Lung (tissue), 11 donors: ENCODE measurements at regions not wholly inside any gene's neighbourhood (a gene's known extent, or its start where the extent isn't known, plus 50 kb on each side); places are given as distances from the start of the nearest gene placed in this dataset.

ENCODE experiments used
- ATAC-seq: fragments of 200-7000 bp; cut with Tn5 transposase; one replicate; pipeline ENCODE4 v1.9.1; 2020; ENCODE audit warnings: moderate number of reproducible peaks; ENCODE audit not compliant: insufficient read depth, low FRiP score
- DNase-seq, 3 donors: peaks; one replicate each; pipeline ENCODE4 v3.0.0-alpha.2; 2013 to 2017
- H3K27ac ChIP-seq, 2 donors: one replicate each; pipeline ENCODE4 v1.5.1; 2013; ENCODE audit warnings: mild to moderate bottlenecking in 2 of 2, moderate library complexity in 2 of 2, control low read depth in 1 of 2, inconsistent platforms in 1 of 2, low read depth in 1 of 2, low read length in 1 of 2
- H3K27me3 ChIP-seq, 3 donors: one replicate each; pipeline ENCODE4 v1.5.1; 2013; ENCODE audit warnings: low read length in 2 of 3; ENCODE audit not compliant: control insufficient read depth in 3 of 3, insufficient read depth in 3 of 3
- H3K36me3 ChIP-seq, 4 donors: one replicate each; pipeline ENCODE4 v1.5.1; 2013; ENCODE audit warnings: low read length in 4 of 4, mild to moderate bottlenecking in 1 of 4, moderate library complexity in 1 of 4; ENCODE audit not compliant: control insufficient read depth in 4 of 4, insufficient read depth in 4 of 4
- H3K4me1 ChIP-seq, 5 donors: one replicate each; pipeline ENCODE4 v1.5.1; 2013; ENCODE audit warnings: low read length in 5 of 5, mild to moderate bottlenecking in 2 of 5, moderate library complexity in 1 of 5; ENCODE audit not compliant: control insufficient read depth in 5 of 5, insufficient read depth in 5 of 5
- H3K4me3 ChIP-seq: one replicate; pipeline ENCODE4 v1.5.1; 2013; ENCODE audit warnings: mild to moderate bottlenecking, control low read depth, moderate library complexity
- H3K9ac ChIP-seq, 2 donors: one replicate each; pipeline ENCODE4 v1.5.1; 2013; ENCODE audit warnings: low read length in 2 of 2, control low read depth in 1 of 2; ENCODE audit not compliant: insufficient read depth in 1 of 2
- H3K9me3 ChIP-seq, 4 donors: one replicate each; pipeline ENCODE4 v1.5.1; 2013; ENCODE audit warnings: low read length in 3 of 4, mild to moderate bottlenecking in 1 of 4, moderate library complexity in 1 of 4; ENCODE audit not compliant: control insufficient read depth in 4 of 4, insufficient read depth in 3 of 4
- CTCF ChIP-seq: IDR thresholded peaks from 2 replicates; pipeline ENCODE4 v1.5.1; 2012; ENCODE audit warnings: mild to moderate bottlenecking; ENCODE audit errors: control extremely low read depth, extremely low read depth
- WGBS, 2 donors: extraction: QIAGEN DNeasy Blood & Tissue Kit; methylation state at CpG; one replicate each; pipeline ENCODE4 v1.1.7; 2013; 5-methylcytosine and 5-hydroxymethylcytosine counted together
- donor health status: control.
- donor health status: control.
- donor health status: Bipolar disorder and iron deficiency.
- donor health status: healthy.
- donor health status: DM: yes; HTN: yes; CAD: no.

GRCh38 chr16:7946142-7946541 is 613.5 kb downstream of the RBFOX1 start:
- H3K9me3 ChIP-seq, result no peaks in the 10 kb centered on the region
- H3K4me3 ChIP-seq, result no peak overlapping the region
- no peak overlapping the region for H3K27ac ChIP-seq
- 59 to 62% methylated on average over 4 of the region's 4 CpGs for WGBS, 2 donors
- H3K36me3 ChIP-seq, result no peaks in the 10 kb centered on the region
- no peak for DNase-seq
- H3K4me1 ChIP-seq, result peaks cover 0 to 2% (median 0%) of the 10 kb centered on the region in 5 donors
- no peak overlapping the region for H3K9ac ChIP-seq
- no peak for ATAC-seq
- no peak for TF ChIP-seq CTCF
- H3K27me3 ChIP-seq, result no peaks in the 10 kb centered on the region

- no peak overlapping the region for H3K4me3 ChIP-seq
- WGBS, 2 donors, result 60 to 81% methylated on average over 7 of the region's 7 CpGs
- H3K4me1 ChIP-seq, result no peaks in the 10 kb centered on the region
- peaks cover 0 to 2% (median 0%) of the 10 kb centered on the region in 3 donors for H3K27me3 ChIP-seq
- DNase-seq, result peak in 2 of 3 donors; percentile 16 to 72
- no peak for ATAC-seq
- TF ChIP-seq CTCF, result no peak
- no peak overlapping the region for H3K9ac ChIP-seq
- no peaks in the 10 kb centered on the region for H3K36me3 ChIP-seq
- peaks cover 0 to 2% (median 0%) of the 10 kb centered on the region in 4 donors for H3K9me3 ChIP-seq
- no peak overlapping the region for H3K27ac ChIP-seq
These were observed 605.5 kb downstream of the RBFOX1 start for GRCh38 chr16:7938175-7938574.

GRCh38 chr16:7921345-7921744 is 588.7 kb downstream of the RBFOX1 start:
- H3K27ac ChIP-seq, result no peak overlapping the region
- WGBS, 2 donors, result 71 to 79% methylated on average over 4 of the region's 4 CpGs
- peak in 1 of 3 donors; percentile 1 for DNase-seq

More at GRCh38 chr16:7921345-7921744, 588.7 kb downstream of the RBFOX1 start:
- no peak for ATAC-seq
- Histone ChIP-seq H3K9ac (no peak overlapping the region), H3K4me3 (no peak overlapping the region), H3K9me3 (no peaks in the 10 kb centered on the region), H3K36me3 (no peaks in the 10 kb centered on the region), H3K4me1 (no peaks in the 10 kb centered on the region), H3K27me3 (no peaks in the 10 kb centered on the region)
- no peak for TF ChIP-seq CTCF
